PFSK-1 (cell line): ENCODE measurements at regions not wholly inside any gene's neighbourhood (a gene's known extent, or its start where the extent isn't known, plus 50 kb on each side); places are given as distances from the start of the nearest gene placed in this dataset.

Experiments
- POLR2AphosphoS5 ChIP-seq: IDR thresholded peaks from 2 replicates; pipeline ENCODE4 v1.6.1; 2012; ENCODE audit warnings: low read depth, mild to moderate bottlenecking, control low read depth, low read length, moderate library complexity
- REST ChIP-seq, 2 experiments: IDR thresholded peaks; 2 replicates each; pipeline versions ENCODE4 v1.6.1 to v1.8.0; 2011 to 2012; ENCODE audit warnings: low read depth in 2 of 2, low read length in 2 of 2, control low read depth in 1 of 2, inconsistent platforms in 1 of 2, mild to moderate bottlenecking in 1 of 2, moderate library complexity in 1 of 2; ENCODE audit not compliant: insufficient read depth in 1 of 2
- TAF1 ChIP-seq: IDR thresholded peaks from 2 replicates; pipeline ENCODE4 v1.6.1; 2012; ENCODE audit warnings: low read length, control low read depth, borderline replicate concordance; ENCODE audit not compliant: insufficient read depth

- TF ChIP-seq POLR2AphosphoS5 (no peak), TAF1 (no peak), REST (IDR thresholded peaks at IDR 0.05; ENCODE audit: insufficient read depth in 1 of 2, low read depth in 2 of 2, low read length in 2 of 2) (no peak)
Measured at GRCh38 chr20:48163505-48163904, 378.2 kb upstream of the SULF2 start.
